ENCODE measurements at regions not wholly inside any gene's neighbourhood (a gene's known extent, or its start where the extent isn't known, plus 50 kb on each side); places are given as distances from the start of the nearest gene placed in this dataset.

DNA sequence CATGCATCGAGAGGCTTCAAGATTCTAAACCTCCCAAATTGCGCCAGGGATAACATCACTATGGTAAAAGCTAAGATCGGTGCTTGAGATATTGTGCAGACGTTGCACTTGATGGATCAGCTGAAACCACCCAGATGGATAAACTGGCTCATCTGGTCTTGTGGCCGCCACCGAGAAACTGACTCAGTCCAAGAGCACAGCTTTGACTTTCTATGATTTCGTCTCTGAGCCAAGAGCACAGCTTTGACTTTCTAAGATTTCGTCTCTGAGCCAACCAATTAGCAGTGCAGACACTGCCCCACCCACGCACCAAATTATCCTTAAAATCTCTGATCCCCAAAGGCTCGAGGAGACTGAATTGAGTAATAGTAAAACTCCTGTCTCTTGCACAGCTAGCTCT lies 687.2 kb downstream of the FAM133A start:
- DNase-seq: no peak

DNA sequence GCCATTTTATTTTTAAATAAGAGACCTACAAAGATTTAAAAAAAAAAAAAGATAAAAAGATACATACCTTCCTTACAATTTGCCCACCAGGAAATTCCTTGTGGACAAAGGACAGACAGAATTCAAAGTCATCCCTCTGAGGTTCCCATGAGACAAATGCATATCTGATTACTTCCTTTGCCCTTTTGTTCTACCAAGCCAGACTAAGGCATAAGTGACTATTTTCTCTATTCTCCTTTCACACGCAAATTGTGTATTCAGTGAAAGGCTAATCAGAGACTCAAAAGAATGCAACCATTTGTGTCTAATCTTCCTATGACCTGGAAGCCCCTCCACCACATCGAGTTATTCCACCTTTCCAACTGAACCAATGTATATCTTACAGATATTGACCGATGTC lies 691.7 kb downstream of the FAM133A start:
- no peak for DNase-seq

DNA sequence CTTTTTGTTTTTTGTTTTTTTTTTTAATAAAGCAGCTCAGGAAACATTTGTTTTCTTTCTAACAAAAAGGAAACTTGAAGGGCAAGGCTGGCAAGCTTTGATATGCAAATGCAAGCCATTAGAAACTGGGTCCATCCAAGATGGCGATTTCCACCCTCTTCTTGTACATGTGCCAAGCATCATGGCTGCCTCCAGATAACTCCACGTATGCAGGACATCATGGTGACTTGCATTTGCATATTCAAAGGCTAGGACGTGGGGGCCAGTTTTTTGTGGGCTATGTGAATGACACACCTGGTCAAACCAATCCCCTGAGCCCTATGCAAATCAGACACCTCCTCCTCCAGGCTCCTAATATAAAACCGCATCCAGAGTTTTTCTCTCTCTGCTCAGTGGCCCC lies 692.6 kb downstream of the FAM133A start:
- no peak for DNase-seq

DNA sequence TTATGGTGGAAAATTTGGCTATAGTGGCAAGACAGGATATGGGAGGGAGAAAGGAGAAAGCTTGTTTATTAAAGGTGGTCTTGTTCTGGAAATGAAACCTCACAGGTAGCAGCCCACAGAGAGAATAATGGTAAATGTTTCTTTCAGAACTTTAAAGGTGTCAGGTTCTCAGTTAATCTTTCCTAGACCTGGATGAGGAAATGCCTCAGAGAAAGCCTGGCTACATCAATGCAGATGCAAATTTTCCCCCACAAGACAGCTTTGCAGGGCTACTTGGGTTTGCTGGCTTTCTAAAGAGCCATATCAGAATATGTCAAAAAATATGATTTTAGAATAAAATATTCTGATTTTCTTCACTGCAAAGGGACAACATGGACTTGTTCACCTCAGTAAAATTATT lies 715.0 kb downstream of the FAM133A start:
- no peak for DNase-seq

DNA sequence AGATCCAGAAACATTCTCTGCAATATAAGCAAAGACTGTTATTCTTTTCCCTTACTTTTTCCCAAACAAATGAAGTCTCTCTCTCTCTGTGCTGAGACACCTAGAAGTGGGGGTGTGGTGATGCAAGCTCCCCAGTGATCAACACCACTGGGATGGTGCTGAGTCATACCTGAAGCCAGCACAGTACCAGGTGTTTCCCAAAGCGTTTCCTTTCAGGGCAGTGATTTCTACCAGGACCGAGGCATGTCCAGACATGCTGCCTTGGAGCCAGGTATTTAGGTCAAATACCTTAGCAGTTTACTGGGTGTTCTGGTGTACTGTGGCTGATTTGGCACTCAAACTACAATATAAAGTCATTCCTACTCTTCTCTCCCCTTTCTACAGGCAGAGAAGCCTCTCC lies 726.5 kb downstream of the FAM133A start:
- DNase-seq: no peak

DNA sequence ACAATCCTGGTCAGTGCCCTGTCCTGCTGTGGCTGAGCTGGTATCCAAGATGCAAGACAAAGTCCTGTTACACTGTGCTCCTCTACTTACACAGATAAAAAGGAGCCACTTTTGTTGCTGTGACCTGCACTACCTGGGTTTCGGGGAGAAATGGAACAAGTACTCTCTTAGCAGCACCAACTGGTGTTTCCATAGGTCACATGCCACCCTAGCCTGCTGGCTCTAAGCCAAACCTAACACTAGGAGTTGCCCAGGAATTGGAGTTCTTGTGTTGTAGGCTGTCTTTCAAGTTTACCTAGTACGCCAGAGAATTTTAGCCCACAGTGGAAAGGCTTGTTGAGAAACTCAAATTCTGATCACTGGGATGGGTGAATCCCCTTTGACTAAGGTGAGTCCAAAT lies 727.4 kb downstream of the FAM133A start:
- DNase-seq: no peak

DNA sequence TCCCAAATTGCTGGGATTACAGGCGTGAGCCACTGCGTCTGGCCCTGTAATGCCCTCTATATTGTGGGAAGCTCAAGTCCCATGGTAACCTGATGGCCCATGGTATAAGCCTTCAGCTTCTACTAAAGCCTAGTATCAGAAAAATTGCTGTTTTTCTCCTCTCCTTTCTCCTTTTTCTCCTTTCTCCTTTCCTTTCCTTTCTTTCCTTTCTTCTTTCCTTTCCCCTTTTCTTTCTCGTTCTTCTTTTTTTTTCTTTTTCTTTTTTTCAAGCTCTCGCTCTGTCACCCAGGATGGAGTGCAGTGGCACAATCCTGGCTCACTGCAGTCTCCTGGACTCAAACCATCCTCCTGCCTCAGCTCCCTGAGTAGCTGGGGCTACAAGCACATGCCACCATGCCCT lies 740.7 kb downstream of the FAM133A start:
- DNase-seq: no peak

DNA sequence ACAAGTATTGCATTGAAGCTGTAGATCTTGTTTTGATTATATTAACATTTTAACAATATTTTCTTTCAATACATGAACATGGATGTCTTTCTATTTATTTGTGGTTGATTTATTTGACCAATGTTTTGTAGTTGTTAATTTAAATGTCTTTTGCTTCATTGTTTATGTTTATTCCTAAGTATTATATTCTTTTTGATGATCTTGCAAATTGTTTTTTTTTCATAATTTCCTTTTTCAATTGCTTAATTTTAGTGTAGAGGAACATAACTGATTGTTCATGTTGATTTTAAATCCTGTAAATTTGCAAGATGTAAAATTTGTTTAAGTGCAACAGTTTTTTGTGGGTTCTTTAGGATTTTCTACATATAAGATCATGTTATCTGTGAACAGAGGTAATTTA lies 744.1 kb downstream of the FAM133A start:
- no peak for DNase-seq

DNA sequence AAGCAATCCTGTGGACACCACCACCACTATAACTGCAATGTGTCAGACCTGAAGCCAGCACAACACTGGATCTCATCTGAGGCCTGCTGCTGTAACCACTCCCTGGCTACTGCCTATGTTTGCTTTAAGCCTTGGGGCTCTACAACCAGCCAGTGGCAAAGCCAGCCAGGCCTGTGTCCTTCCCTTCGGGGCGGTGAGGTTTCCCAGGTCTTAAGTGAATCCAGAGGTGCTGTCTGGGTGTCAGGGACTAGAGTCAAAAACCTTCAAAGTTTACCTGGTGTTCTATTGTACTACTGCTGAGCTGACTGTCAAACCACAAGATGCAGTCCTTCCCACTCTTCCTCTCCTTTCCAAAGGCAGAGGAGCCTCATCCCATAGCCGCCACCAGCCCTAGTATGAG lies 750.5 kb downstream of the FAM133A start:
- DNase-seq: no peak

DNA sequence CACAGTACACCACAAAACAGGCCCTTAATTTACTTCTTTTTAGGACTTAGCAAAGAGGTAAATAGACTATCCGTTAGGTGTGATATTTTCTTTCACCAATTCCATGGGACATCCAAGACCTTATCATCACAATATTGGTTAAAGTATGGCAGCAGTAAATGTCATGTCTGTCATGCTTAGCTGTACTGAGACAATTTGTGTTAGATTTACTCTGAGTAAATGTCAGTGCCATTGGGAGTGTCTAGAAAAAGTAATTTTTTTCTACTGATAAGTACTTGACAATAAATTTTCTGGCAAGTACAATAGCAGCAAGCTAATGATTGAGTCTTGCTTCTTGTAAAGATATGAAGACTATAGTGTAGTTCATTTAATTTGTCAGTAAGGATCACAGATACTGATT lies 756.1 kb downstream of the FAM133A start:
- no peak for DNase-seq

DNA sequence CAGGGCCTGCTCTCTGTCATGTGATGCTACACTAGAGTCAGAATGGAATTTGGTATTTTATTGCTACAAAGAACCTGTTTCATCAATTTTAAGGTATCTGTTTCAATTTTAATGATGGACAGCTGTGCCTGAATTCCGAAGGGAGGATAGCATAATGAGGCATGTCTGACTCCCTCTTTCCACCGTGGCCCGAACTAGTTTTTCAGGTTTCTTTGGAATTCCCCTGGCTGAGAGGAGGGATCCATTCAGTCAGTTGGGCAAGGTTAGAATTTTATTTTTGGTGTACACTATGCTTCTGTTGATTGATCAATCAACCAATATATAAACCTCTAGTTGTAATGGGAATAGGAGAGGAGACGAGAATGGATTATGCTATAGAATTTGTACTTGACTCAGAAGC lies 761.8 kb downstream of the FAM133A start:
- DNase-seq: no peak

DNA sequence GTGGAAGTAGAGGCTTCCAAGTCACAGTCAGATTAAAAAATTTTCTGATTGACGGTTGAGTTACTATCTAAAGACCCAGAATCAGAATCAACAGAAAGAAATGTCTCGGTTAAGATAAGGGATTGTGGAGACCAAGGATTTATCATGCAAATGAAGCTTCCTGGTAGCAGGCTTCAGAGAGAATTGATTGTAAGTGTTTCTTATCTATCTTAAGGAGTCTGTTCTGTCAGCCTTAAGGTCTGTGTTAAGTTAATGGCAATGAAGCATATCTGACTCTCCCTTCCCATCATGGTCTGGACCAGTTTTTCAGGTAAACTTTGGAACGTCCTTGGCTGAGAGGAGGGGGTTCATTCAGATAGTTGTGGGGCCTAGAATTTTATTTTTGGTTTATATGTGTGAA lies 780.2 kb downstream of the FAM133A start:
- DNase-seq: no peak

DNA sequence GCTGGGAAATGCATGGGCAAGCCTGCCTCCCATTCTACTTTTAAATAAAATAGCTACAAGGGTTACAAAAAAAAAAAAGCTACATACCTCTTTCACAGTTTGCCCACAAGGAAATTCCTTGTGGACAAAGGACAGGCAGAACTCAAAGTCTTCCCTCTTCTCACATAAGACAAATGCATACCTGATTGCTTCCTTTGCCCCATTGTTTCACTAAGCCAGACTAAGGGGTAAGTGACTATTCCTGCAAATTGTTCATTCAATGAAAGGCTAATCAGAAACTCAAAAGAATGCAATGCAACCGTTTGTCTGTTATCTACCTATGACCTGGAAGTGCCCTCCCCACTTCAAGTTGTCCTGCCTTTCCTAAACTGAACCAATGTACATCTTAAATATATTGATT lies 780.6 kb downstream of the FAM133A start:
- DNase-seq: no peak

DNA sequence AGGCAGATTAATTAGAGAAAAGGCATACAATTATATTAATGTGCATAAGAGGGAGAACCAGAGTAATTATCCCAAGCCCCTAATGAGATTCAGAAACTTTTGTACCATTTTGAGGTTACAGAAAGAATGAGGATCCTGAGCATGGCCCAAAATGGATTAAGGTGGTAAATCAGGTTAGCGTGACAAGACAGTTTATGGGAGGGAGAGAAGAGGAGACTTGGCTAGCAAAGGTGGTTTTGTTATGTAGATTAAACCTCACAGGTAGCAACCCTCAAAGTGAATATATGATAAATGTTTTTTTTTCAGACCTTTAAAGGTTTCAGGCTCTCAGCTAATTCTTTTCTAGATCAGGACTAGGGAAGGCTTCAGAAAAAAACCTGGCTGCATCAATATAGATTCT lies 781.8 kb downstream of the FAM133A start:
- DNase-seq: no peak

DNA sequence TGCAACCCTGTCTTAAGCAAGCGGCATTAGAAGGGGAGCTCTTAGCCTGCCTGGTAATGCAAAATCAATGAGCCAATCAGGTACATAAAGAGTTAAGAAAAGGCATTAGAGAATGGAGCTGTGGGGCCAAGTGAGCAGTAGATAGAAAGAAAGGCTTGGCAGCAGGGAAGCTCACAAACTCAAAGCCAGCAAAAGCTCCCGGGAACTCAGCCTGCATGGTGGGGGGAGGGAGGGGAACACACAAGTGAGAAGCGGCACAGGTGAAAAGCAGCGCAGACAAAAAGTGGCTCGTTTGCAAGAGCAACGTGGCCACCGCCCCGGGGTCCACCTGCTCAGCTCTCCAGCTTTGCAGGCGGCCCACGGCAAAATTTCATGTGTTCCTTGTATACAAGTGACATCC lies 818.5 kb downstream of the FAM133A start:
- DNase-seq: no peak

DNA sequence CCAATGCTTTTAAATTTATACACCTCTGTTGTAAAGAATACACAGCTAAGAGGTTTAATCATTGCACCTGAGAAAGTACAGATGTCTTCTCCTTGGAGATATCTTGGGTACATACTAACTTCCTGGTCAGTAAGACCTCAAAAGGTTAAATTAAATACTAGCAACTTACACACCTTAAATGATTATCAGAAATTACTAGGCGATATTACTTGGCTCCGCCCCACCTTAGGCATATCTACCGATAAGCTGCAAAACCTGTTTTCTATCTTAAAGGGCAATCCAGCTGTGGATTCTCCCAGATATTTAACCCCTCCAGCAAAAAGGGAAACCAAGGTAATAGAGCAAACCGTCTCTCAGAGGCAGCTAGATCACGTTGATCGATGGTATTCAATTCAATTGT lies 819.4 kb downstream of the FAM133A start:
- DNase-seq: no peak

DNA sequence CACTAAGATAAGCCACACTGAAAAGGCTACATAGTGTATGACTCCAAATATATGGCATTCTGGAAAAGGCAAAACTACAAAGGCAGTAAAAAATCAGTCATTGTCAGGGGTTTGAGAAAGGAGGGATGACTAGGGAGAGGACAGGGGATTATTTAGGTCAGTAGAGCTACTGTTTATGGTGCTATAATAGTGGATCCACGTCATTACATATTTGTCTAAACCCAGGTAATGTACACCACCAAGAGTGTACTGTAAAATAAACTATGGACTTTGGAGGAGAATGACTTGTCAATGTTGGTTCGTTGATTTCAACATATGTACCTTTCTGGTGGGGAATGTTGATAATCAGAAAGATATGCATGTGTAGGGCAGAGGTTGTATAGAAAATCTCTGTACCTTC lies 837.6 kb downstream of the FAM133A start:
- DNase-seq: no peak

DNA sequence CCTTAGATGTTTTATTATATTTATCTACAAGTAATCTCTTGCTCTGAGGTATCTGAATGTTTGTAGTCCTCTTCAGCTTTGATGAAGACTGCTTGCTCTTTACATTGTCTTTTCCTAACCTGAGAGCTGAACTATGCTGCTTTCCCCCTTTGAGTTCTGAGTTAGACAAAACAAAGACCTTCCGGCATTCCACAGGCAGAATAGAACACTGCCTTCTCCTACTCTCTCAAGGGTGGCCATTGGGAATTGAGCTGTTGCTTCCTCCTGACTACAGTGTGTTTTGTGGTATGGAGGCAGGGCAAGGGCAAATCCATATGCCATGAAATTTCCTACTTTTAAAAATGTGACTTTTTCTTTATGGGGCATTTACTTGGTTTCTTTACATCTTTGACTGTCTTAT lies 841.0 kb downstream of the FAM133A start:
- no peak for DNase-seq

DNA sequence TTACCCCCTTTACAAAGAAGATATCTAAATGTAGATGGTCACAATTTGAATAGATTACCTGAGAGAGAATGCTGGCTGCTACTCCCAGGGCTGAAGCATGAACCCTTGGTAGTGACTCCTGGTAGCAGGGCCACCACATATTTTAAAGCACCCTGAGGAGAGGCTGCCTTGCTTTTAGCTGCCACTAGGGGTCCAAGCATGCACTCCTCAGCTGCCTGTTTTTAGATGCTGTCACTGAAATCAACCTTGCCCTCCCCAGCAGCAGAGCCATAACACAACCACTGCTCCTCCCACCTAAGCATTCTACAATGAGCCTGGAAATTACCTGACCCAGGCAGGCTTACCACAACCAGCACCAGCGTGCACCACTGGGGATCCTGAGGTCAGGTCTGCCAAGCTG lies 850.9 kb downstream of the FAM133A start:
- DNase-seq: no peak

DNA sequence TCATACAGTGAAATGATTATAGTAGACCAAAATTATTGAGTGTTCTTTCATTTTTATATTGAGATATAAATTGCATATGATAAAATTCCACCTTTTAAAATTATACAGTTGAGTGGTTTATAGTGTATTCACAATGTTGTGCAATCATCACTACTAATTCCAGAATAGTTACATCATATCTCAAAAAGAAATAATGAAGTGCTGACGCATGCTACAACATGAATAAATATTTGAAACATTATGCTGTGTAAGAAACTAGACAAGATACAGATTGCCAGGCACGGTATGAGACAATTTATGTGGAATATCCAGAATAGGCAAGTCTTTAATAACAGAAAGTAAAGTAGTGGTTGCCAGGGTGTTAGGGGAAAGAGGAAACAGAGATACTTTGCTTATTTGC lies 871.7 kb downstream of the FAM133A start:
- DNase-seq: no peak

DNA sequence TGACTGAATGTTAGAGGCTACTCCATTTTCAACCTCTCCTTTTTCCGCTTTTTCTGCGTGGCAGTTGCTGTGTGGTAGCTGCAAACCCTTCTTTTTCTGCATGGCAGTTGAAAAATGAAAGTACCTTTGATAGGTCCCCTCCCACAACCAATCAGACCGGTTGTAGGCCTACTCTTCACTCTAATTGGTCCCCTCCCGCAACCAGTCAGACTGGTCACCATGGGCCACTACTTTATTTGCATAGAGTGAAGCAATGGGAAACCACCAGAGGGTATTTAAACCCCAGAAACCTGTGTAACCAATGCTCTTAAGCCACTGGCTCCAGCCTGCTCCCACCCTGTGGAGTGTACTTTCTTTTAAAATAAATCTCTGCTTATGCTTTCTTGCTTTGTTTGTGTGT lies 877.8 kb downstream of the FAM133A start:
- no peak for DNase-seq

DNA sequence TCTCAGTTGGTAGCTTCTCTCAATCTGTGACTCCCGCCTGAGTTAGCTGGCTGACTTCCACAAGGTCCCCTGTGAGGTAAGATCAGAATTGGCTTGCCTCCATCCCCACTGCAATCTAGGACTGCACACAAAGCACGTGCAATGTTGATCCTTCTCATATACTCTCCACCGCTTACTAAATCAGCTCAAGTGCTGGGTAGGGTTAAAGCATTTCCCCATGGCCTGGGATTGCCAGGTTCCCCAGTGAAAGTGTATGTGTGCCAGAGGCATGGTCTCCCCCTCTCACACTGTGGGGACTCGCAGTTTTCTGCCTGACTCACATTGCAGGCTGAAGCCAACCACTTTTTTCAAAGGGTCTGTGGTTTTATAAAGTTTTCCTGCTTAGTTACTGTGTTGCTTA lies 886.9 kb downstream of the FAM133A start:
- DNase-seq: no peak

DNA sequence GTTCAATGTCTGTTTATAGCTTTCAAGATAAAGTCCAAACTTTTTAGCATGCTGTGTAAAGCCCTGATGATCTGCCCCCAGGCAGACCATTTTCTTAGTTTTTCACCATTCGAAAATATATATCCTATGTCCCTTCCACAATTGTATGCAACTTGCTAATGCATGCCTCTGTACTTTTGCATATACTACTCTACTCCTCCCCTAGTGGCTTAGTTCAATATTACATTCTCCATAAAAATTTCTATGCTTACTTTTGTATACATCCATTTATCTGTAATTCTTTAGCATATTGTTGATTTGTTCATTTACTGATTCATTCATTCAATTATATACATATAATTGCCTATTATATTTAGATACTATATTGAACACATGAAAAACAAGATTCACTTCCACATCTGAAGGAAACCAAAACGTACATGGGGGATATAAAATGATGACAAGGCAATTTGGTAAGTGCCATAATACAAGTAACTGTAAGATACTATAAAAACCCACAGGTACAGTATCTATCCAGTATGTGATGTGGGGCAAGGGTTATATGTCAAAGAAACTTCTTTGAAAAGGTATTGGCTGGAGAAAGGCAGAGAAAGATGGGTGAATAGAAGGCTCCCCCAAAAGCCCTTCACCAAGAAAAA lies 902.5 kb downstream of the FAM133A start:
- DNase-seq: no peak

DNA sequence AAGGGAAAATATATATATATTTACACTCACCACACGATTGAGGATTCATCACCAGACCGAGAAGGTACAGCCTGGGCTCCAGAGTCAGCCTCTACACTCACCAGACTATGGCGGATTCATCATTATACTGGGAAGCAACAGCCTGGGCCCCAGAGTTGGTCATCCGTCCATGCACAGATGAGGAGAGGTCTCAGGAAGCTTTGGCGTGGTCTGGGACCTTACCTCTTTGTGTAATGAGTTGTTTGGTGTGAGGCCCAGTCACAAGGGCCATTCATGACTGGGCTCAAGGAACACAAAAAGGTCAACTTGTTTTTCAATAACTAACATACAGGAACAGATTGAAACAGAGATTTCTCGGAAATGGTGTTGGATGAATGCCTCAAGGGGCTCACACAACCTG lies 926.1 kb downstream of the FAM133A start:
- no peak for DNase-seq

DNA sequence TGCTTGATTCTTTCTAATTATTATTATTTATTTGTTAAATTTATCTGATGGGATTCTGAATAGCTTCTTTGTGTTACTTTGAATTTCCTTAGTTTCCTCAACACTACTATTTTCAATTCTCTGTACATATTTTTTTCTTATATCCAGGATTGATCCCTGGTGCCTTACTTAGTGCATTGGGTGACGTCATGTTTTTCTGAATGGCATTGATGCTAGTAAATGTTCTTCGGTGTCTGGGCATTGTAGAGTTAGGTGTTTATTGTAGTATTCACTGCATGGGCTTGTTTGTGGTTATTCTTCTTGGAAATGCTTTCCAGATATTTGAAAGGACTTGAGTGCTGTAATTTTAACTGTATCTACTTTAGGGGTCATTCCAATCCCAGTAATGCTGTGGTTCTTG lies 938.1 kb downstream of the FAM133A start:
- no peak for DNase-seq

DNA sequence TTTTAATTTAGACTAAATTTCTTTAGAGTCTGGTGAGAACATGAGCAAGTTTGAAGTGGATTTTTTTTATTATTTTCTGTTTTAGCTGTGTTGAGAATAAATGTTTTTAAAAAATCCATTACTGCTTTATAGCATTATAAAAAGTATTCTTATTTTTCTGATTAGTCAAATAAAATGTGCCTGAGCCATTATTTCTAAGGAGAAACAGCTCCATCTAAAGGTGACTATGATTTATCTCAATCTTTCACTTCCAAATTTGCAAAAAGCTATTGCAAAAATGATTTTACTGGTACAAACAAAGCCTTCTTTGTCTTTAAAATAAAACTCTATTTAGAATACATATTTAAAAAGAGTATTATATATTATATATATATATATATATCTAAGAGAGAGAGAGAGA lies 959.2 kb downstream of the FAM133A start:
- no peak for DNase-seq

Measured in NCI-H1436 (cell line).